Nephron progenitor cell (in vitro differentiated cells): ENCODE measurements at regions not wholly inside any gene's neighbourhood (a gene's known extent, or its start where the extent isn't known, plus 50 kb on each side); places are given as distances from the start of the nearest gene placed in this dataset.

ENCODE experiments used
- DNase-seq: peaks from one replicate; pipeline ENCODE4 v3.0.0; 2021
- H3K27ac Mint-ChIP-seq: 2 replicates; pipeline ENCODE4 v1.8.0; 2021; ENCODE audit warnings: mild to moderate bottlenecking, moderate library complexity, mixed read lengths
- H3K27me3 Mint-ChIP-seq: 2 replicates; pipeline ENCODE4 v1.8.0; 2021; ENCODE audit warnings: mild to moderate bottlenecking, low read depth, mixed read lengths; ENCODE audit not compliant: poor library complexity
- H3K36me3 Mint-ChIP-seq: 2 replicates; pipeline ENCODE4 v1.8.0; 2021; ENCODE audit warnings: low read depth, mixed read lengths
- H3K4me1 Mint-ChIP-seq: 2 replicates; pipeline ENCODE4 v1.8.0; 2021; ENCODE audit warnings: mixed read lengths
- H3K4me3 Mint-ChIP-seq: 2 replicates; pipeline ENCODE4 v1.8.0; 2021; ENCODE audit warnings: mild to moderate bottlenecking, moderate library complexity, mixed read lengths
- H3K9me3 Mint-ChIP-seq: 2 replicates; pipeline ENCODE4 v1.8.0; 2021; ENCODE audit warnings: mild to moderate bottlenecking, moderate library complexity, mixed read lengths
- TF ChIP-seq, protein P1 (sequence below): fragments of 200-600 bp; sonication (generic); IDR thresholded peaks from 2 replicates; pipeline ENCODE4 v1.5.0; 2021; ENCODE audit warnings: antibody characterized with exemption

DNA sequence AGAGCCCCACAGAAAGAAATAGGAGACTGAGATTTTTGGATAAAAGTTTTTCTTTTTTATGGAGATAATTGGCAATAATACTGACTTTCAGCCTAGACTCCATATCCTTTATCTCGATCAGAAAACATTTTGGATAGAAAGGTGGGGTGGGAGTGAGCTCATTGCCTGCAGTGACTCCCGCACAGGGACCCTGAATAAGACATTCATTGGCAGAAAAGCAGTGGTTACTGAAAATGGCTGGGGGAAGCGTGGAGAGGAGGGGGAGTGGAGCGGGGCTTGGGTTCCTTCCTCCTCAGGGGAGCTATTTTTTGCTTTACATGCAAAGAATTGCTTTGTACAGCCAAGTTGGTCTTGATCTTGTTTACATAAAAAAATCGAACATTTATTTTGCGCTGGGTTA is 90.4 kb upstream of the BMPER start:
- H3K4me1 Mint-ChIP-seq, result peaks cover 21% of the 10 kb centered on the region
- H3K4me3 Mint-ChIP-seq, result no peak overlapping the region
- no peak for DNase-seq
- H3K9me3 Mint-ChIP-seq, result peaks cover 24% of the 10 kb centered on the region
- TF ChIP-seq, protein P1, sequence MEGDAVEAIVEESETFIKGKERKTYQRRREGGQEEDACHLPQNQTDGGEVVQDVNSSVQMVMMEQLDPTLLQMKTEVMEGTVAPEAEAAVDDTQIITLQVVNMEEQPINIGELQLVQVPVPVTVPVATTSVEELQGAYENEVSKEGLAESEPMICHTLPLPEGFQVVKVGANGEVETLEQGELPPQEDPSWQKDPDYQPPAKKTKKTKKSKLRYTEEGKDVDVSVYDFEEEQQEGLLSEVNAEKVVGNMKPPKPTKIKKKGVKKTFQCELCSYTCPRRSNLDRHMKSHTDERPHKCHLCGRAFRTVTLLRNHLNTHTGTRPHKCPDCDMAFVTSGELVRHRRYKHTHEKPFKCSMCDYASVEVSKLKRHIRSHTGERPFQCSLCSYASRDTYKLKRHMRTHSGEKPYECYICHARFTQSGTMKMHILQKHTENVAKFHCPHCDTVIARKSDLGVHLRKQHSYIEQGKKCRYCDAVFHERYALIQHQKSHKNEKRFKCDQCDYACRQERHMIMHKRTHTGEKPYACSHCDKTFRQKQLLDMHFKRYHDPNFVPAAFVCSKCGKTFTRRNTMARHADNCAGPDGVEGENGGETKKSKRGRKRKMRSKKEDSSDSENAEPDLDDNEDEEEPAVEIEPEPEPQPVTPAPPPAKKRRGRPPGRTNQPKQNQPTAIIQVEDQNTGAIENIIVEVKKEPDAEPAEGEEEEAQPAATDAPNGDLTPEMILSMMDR, result no peak
- H3K36me3 Mint-ChIP-seq, result peaks cover 3% of the 10 kb centered on the region
- peaks cover 5% of the 10 kb centered on the region for H3K27me3 Mint-ChIP-seq
- peak overlapping the region; percentile 96 for H3K27ac Mint-ChIP-seq

DNA sequence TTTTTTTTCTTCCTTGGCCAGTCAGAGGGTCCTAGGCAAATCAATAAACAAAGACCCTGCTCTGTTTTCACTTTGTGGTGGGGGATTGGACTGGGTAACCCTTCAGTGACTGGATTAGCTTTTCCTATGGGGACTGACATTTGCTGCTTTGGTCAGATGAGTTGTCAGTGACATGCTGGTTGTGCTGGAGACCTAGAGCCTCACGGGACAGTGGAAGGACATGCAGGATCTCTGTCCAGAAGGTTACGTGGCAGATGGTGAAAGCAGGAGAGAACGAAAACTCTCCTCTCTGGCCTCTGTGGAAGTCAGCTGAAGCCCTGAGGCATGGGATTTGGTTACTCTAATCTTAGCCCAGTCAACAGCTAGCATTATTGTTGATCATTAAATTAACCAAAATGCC is 90.0 kb upstream of the BMPER start:
- DNase-seq, result no peak
- H3K4me3 Mint-ChIP-seq, result no peak overlapping the region
- peaks cover 5% of the 10 kb centered on the region for H3K27me3 Mint-ChIP-seq
- H3K36me3 Mint-ChIP-seq, result peaks cover 7% of the 10 kb centered on the region
- peaks cover 28% of the 10 kb centered on the region for H3K9me3 Mint-ChIP-seq
- H3K27ac Mint-ChIP-seq, result peak overlapping the region; percentile 96
- H3K4me1 Mint-ChIP-seq, result peaks cover 18% of the 10 kb centered on the region
- TF ChIP-seq, protein P1, result no peak

DNA sequence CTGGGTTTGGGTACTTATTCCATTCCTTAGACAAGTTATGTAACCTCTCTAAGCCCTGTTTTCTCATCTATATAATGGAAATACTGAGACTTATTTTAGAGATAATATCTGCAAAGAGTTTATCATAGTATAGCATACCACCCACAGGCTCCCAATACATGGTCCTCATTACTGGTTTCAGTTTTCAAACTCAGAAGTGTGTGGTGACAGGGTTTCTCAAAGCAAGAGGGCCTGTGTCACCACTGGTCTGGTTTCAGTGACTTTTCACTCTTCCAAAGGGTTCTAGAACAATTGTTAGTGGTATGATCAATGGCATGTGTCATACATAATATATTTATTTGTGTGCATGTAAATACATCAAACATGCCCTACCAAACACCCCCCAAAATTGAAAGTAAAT is 89.2 kb upstream of the BMPER start:
- no peak overlapping the region for H3K4me3 Mint-ChIP-seq
- peaks cover 16% of the 10 kb centered on the region for H3K4me1 Mint-ChIP-seq
- DNase-seq, result no peak
- no peak overlapping the region for H3K27ac Mint-ChIP-seq
- H3K36me3 Mint-ChIP-seq, result peaks cover 11% of the 10 kb centered on the region
- TF ChIP-seq, protein P1, result no peak
- peaks cover 5% of the 10 kb centered on the region for H3K27me3 Mint-ChIP-seq
- H3K9me3 Mint-ChIP-seq, result peaks cover 31% of the 10 kb centered on the region

DNA sequence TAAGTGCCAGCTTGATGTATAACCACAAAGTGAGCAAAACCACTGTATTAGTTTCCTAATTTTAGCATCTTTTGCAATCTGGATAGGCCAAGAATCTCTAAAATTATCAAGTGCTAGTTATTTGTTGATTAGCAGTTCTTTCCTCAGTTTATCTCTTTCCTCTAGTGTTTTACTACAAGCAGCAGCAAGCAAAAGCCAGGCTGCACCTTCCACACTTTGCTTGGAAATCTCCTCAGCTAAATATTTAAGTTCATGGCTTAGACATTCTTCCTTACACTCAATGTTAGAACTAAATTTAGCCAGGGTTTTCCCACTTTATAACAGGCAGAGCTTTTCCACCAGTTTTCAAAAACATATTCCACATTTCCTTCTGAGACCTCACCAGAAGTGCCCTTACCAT is 85.7 kb upstream of the BMPER start:
- Mint-ChIP-seq H3K9me3 (peaks cover 27% of the 10 kb centered on the region), H3K36me3 (peaks cover 11% of the 10 kb centered on the region)
- no peak for DNase-seq

DNA sequence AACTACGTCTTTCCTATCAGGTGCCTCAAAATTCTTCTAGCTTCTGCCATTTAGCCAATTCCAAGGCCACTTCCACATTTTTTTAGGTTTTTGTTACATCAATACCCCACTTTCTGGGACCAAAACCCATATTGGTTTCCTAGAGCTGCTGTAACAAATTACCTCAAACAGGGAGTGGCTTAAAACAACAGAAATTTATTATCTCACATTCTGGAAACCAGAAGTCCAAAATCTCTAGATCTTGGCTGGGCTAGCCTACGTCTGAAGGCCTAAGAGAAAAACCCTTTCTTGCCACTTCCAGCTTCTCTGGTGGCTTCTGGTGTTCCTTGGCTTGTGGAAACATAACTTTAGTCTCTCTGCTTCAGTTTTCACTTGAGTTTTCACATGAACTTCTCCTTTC is 85.1 kb upstream of the BMPER start:
- Mint-ChIP-seq H3K4me1 (peaks cover 9% of the 10 kb centered on the region), H3K27ac (no peak overlapping the region), H3K4me3 (no peak overlapping the region), H3K9me3 (peaks cover 27% of the 10 kb centered on the region), H3K27me3 (peaks cover 5% of the 10 kb centered on the region), H3K36me3 (peaks cover 11% of the 10 kb centered on the region)
- no peak for DNase-seq
- TF ChIP-seq, protein P1, result no peak

More for the DNA sequence above, 85.7 kb upstream of the BMPER start:
- H3K27me3 Mint-ChIP-seq, result peaks cover 5% of the 10 kb centered on the region
- no peak overlapping the region for H3K27ac Mint-ChIP-seq
- no peak overlapping the region for H3K4me3 Mint-ChIP-seq
- peaks cover 11% of the 10 kb centered on the region for H3K4me1 Mint-ChIP-seq
- TF ChIP-seq, protein P1, result no peak

DNA sequence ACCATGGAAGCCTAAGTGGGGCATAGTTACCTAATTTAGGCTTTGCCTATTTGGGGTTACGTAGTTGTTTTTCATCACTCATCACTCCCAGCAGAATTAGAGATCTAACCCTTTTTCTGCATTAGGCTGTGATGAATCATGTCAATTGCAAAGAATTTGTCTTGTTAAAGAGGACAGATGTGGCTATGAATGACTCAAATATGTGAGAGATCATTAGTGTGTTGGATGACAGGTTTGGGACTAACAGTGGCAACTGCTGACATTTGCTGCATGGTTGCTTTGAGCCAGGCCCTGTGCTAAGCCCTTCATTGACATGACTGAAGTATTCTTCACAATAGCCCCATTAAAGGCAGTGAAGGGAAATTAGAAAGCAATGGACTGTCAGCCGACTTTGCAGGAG is 83.4 kb upstream of the BMPER start:
- Mint-ChIP-seq H3K4me3 (no peak overlapping the region), H3K27ac (no peak overlapping the region), H3K27me3 (peaks cover 5% of the 10 kb centered on the region), H3K9me3 (peaks cover 27% of the 10 kb centered on the region), H3K4me1 (peaks cover 4% of the 10 kb centered on the region), H3K36me3 (peaks cover 11% of the 10 kb centered on the region)
- TF ChIP-seq, protein P1, result no peak
- DNase-seq, result no peak
